Gastroesophageal sphincter (tissue), 3 donors: ENCODE measurements at regions not wholly inside any gene's neighbourhood (a gene's known extent, or its start where the extent isn't known, plus 50 kb on each side); places are given as distances from the start of the nearest gene placed in this dataset.

Source experiments
- CTCF ChIP-seq, 4 experiments: fragments of 200-600 bp in 2 of 4; fragments of 450-650 bp in 2 of 4; sonication (generic) in 1 of 4; IDR thresholded peaks; one replicate each; pipeline ENCODE4 v1.5.1; 2017 to 2019; ENCODE audit warnings: antibody characterized with exemption in 4 of 4, mild to moderate bottlenecking in 2 of 4, moderate library complexity in 2 of 4
- POLR2AphosphoS5 ChIP-seq: sonication (generic); formaldehyde crosslinking; IDR thresholded peaks from one replicate; pipeline ENCODE4 v1.6.1; 2017; ENCODE audit warnings: antibody characterized with exemption

- TF ChIP-seq CTCF (IDR thresholded peaks at IDR 0.05) (no peak), POLR2AphosphoS5 (no peak)
Observed at GRCh38 chr7:39894904-39895303, 55.2 kb upstream of the CDK13 start.
